ENCODE measurements at regions not wholly inside any gene's neighbourhood (a gene's known extent, or its start where the extent isn't known, plus 50 kb on each side); places are given as distances from the start of the nearest gene placed in this dataset.
"Not testable (repeated sequence)": the region's sequence is repeated elsewhere in the genome, so short reads cannot be mapped to it uniquely, and the experiment has no call there.

- TF ChIP-seq MEIS1 (CRISPR knock-in tag; IDR thresholded peaks at IDR 0.05; ENCODE audit: borderline replicate concordance) (no peak), ZSCAN18 (tag by site-specific recombination; IDR thresholded peaks at IDR 0.05) (no peak), ZNF837 (tag by site-specific recombination; IDR thresholded peaks at IDR 0.05) (no peak), ZBTB20 (tag by site-specific recombination; IDR thresholded peaks at IDR 0.05) (no peak), ZNF221 (tag by site-specific recombination; IDR thresholded peaks at IDR 0.05; ENCODE audit: borderline replicate concordance) (no peak), ZSCAN23 (tag by site-specific recombination; IDR thresholded peaks at IDR 0.05) (no peak), ZNF623 (tag by site-specific recombination; IDR thresholded peaks at IDR 0.05) (no peak), ZNF157 (tag by site-specific recombination; IDR thresholded peaks at IDR 0.05) (no peak)
- TF ChIP-seq, protein P1, sequence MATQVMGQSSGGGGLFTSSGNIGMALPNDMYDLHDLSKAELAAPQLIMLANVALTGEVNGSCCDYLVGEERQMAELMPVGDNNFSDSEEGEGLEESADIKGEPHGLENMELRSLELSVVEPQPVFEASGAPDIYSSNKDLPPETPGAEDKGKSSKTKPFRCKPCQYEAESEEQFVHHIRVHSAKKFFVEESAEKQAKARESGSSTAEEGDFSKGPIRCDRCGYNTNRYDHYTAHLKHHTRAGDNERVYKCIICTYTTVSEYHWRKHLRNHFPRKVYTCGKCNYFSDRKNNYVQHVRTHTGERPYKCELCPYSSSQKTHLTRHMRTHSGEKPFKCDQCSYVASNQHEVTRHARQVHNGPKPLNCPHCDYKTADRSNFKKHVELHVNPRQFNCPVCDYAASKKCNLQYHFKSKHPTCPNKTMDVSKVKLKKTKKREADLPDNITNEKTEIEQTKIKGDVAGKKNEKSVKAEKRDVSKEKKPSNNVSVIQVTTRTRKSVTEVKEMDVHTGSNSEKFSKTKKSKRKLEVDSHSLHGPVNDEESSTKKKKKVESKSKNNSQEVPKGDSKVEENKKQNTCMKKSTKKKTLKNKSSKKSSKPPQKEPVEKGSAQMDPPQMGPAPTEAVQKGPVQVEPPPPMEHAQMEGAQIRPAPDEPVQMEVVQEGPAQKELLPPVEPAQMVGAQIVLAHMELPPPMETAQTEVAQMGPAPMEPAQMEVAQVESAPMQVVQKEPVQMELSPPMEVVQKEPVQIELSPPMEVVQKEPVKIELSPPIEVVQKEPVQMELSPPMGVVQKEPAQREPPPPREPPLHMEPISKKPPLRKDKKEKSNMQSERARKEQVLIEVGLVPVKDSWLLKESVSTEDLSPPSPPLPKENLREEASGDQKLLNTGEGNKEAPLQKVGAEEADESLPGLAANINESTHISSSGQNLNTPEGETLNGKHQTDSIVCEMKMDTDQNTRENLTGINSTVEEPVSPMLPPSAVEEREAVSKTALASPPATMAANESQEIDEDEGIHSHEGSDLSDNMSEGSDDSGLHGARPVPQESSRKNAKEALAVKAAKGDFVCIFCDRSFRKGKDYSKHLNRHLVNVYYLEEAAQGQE (tag by site-specific recombination; IDR thresholded peaks at IDR 0.05), result no peak
- TF ChIP-seq, protein P2, sequence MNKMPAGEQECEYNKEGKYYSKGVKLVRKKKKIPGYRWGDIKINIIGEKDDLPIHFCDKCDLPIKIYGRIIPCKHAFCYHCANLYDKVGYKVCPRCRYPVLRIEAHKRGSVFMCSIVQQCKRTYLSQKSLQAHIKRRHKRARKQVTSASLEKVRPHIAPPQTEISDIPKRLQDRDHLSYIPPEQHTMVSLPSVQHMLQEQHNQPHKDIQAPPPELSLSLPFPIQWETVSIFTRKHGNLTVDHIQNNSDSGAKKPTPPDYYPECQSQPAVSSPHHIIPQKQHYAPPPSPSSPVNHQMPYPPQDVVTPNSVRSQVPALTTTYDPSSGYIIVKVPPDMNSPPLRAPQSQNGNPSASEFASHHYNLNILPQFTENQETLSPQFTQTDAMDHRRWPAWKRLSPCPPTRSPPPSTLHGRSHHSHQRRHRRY (tag by site-specific recombination; IDR thresholded peaks at IDR 0.05), result no peak
- H3K4me1 ChIP-seq (ENCODE audit: control insufficient read depth, insufficient read depth, low read length), result no peaks in the 10 kb centered on the region
- no peak overlapping the region for H3K4me3 ChIP-seq (ENCODE audit: low read depth, low read length)
- ChIA-PET POLR2A (no interaction called here), CTCF (interaction anchor here (0.6 kb wide), 1 partner anchor 62 kb away, joined by 3 read pairs; no protein-coding TSS in a partner anchor)
- H3K27ac ChIP-seq (ENCODE audit: extremely low read depth, low read depth, low read length), result no peak overlapping the region
- H3K36me3 ChIP-seq (ENCODE audit: control insufficient read depth in 2 of 2, insufficient read depth in 1 of 2, low read length in 2 of 2), result no peaks in the 10 kb centered on the region
- H3K9me3 ChIP-seq (ENCODE audit: control insufficient read depth, insufficient read depth, low read depth, low read length), result no peaks in the 10 kb centered on the region
These were observed 83.7 kb upstream of the C15orf39 start for GRCh38 chr15:75117993-75118392.

GRCh38 chr15:75119312-75119711, 82.4 kb upstream of the C15orf39 start:
- CTCF ChIA-PET; H3K36me3 ChIP-seq (ENCODE audit: control insufficient read depth in 2 of 2, insufficient read depth in 1 of 2, low read length in 2 of 2); H3K4me3 ChIP-seq (ENCODE audit: low read depth, low read length); H3K4me1 ChIP-seq (ENCODE audit: control insufficient read depth, insufficient read depth, low read length); H3K27ac ChIP-seq (ENCODE audit: extremely low read depth, low read depth, low read length); H3K9me3 ChIP-seq (ENCODE audit: control insufficient read depth, insufficient read depth, low read depth, low read length); POLR2A ChIA-PET: not testable (repeated sequence)

GRCh38 chr15:75121491-75121890, 80.2 kb upstream of the C15orf39 start:
- Histone ChIP-seq H3K36me3 (ENCODE audit: control insufficient read depth in 2 of 2, insufficient read depth in 1 of 2, low read length in 2 of 2) (no peaks in the 10 kb centered on the region), H3K27ac (ENCODE audit: extremely low read depth, low read depth, low read length) (no peak overlapping the region), H3K4me3 (ENCODE audit: low read depth, low read length) (no peak overlapping the region), H3K9me3 (ENCODE audit: control insufficient read depth, insufficient read depth, low read depth, low read length) (no peaks in the 10 kb centered on the region), H3K4me1 (ENCODE audit: control insufficient read depth, insufficient read depth, low read length) (no peaks in the 10 kb centered on the region)
- POLR2A ChIA-PET, result no interaction called here
- CTCF ChIA-PET, result interaction anchor here (0.6 kb wide), 1 partner anchor 46 kb away, joined by 3 read pairs; no protein-coding TSS in a partner anchor
- TF ChIP-seq GLI2 (tag by site-specific recombination; IDR thresholded peaks at IDR 0.05; ENCODE audit: borderline replicate concordance, low read depth), result no peak
- no peak for TF ChIP-seq ZNF785 (tag by site-specific recombination; IDR thresholded peaks at IDR 0.05)
- TF ChIP-seq ZNF600 (tag by site-specific recombination; IDR thresholded peaks at IDR 0.05), result no peak
- peak; percentile 34 for TF ChIP-seq SETDB1 (IDR thresholded peaks at IDR 0.05; ENCODE audit: insufficient read length, low read length)
- TF ChIP-seq, protein P3, sequence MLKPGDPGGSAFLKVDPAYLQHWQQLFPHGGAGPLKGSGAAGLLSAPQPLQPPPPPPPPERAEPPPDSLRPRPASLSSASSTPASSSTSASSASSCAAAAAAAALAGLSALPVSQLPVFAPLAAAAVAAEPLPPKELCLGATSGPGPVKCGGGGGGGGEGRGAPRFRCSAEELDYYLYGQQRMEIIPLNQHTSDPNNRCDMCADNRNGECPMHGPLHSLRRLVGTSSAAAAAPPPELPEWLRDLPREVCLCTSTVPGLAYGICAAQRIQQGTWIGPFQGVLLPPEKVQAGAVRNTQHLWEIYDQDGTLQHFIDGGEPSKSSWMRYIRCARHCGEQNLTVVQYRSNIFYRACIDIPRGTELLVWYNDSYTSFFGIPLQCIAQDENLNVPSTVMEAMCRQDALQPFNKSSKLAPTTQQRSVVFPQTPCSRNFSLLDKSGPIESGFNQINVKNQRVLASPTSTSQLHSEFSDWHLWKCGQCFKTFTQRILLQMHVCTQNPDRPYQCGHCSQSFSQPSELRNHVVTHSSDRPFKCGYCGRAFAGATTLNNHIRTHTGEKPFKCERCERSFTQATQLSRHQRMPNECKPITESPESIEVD (tag by site-specific recombination; IDR thresholded peaks at IDR 0.05), result peak; percentile 81
- TF ChIP-seq ZNF175 (tag by site-specific recombination; IDR thresholded peaks at IDR 0.05), result no peak
- TF ChIP-seq ZNF335 (tag by site-specific recombination; conservative IDR thresholded peaks at IDR 0.05), result 0 out of 2 replicates have a peak, but pooled peaks have one; percentile 16
- no peak for TF ChIP-seq PRDM2 (tag by site-specific recombination; IDR thresholded peaks at IDR 0.05; ENCODE audit: borderline replicate concordance)
